Naive thymus-derived CD4-positive, alpha-beta T cell (primary cell): ENCODE measurements at regions not wholly inside any gene's neighbourhood (a gene's known extent, or its start where the extent isn't known, plus 50 kb on each side); places are given as distances from the start of the nearest gene placed in this dataset.

Experiments
- ATAC-seq: fragments of 150-1000 bp; cut with Tn5 transposase; 2 replicates; pipeline ENCODE4 v1.10.0; 2021; ENCODE audit warnings: mild to moderate bottlenecking, moderate library complexity
- CTCF ChIA-PET: fragments of 350-600 bp; sonication (Branson Sonifier 250); formaldehyde crosslinking; loops from one replicate; lab custom pipeline; 2021; ENCODE audit warnings: antibody characterized with exemption; lab: Charles Lee
- POLR2A ChIA-PET: fragments of 350-600 bp; sonication (Branson Sonifier 250); formaldehyde crosslinking; loops from one replicate; lab custom pipeline; 2021; ENCODE audit warnings: antibody characterized with exemption, inconsistent platforms; lab: Charles Lee
- DNase-seq, 9 donors: peaks; one replicate each; pipeline versions ENCODE4 v3.0.0 to v3.0.0-alpha.2; 2020 to 2022; ENCODE audit warnings: mixed read lengths in 1 of 9
- H3K27ac ChIP-seq: one replicate; pipeline ENCODE4 v1.7.0; 2013; ENCODE audit warnings: mild to moderate bottlenecking, low read depth, low read length, moderate library complexity
- H3K27me3 ChIP-seq, 2 donors: one replicate each; pipeline ENCODE4 v1.7.0; 2013; ENCODE audit warnings: low read length in 2 of 2, mild to moderate bottlenecking in 2 of 2, moderate library complexity in 2 of 2; ENCODE audit not compliant: control insufficient read depth in 2 of 2, insufficient read depth in 2 of 2
- H3K36me3 ChIP-seq, 3 experiments: 1 replicate in 2 of 3; 2 replicates in 1 of 3; pipeline ENCODE4 v1.7.0; 2013; ENCODE audit warnings: low read length in 3 of 3, mild to moderate bottlenecking in 3 of 3, moderate library complexity in 1 of 3; ENCODE audit not compliant: insufficient read depth in 3 of 3, control insufficient read depth in 2 of 3
- H3K4me1 ChIP-seq, 2 donors: one replicate each; pipeline ENCODE4 v1.7.0; 2013; ENCODE audit warnings: low read length in 2 of 2, mild to moderate bottlenecking in 2 of 2, moderate library complexity in 1 of 2; ENCODE audit not compliant: control insufficient read depth in 2 of 2, insufficient read depth in 2 of 2
- H3K4me3 ChIP-seq: 2 replicates; pipeline ENCODE4 v1.7.0; 2013; ENCODE audit warnings: mild to moderate bottlenecking, low read length
- H3K9me3 ChIP-seq, 3 experiments: 1 replicate in 2 of 3; 2 replicates in 1 of 3; pipeline ENCODE4 v1.7.0; 2013; ENCODE audit warnings: low read length in 3 of 3; ENCODE audit not compliant: control insufficient read depth in 2 of 3
- H3K27ac Mint-ChIP-seq, 9 donors: one replicate each; pipeline ENCODE4 v1.8.0; 2020 to 2022; ENCODE audit warnings: mixed read lengths in 9 of 9, mild to moderate bottlenecking in 8 of 9, moderate library complexity in 5 of 9, inconsistent platforms in 2 of 9
- H3K27me3 Mint-ChIP-seq, 5 donors: one replicate each; pipeline ENCODE4 v1.8.0; 2021 to 2022; ENCODE audit warnings: mixed read lengths in 5 of 5, mild to moderate bottlenecking in 1 of 5
- H3K36me3 Mint-ChIP-seq, 5 donors: one replicate each; pipeline ENCODE4 v1.8.0; 2020 to 2022; ENCODE audit warnings: mixed read lengths in 5 of 5, mild to moderate bottlenecking in 3 of 5, inconsistent platforms in 1 of 5
- H3K4me1 Mint-ChIP-seq, 7 donors: one replicate each; pipeline ENCODE4 v1.8.0; 2020 to 2022; ENCODE audit warnings: mixed read lengths in 7 of 7, mild to moderate bottlenecking in 3 of 7, inconsistent platforms in 1 of 7
- H3K4me3 Mint-ChIP-seq, 10 donors: one replicate each; pipeline ENCODE4 v1.8.0; 2020 to 2022; ENCODE audit warnings: mild to moderate bottlenecking in 10 of 10, mixed read lengths in 10 of 10, moderate library complexity in 6 of 10, inconsistent platforms in 2 of 10
- H3K9me3 Mint-ChIP-seq, 11 donors: one replicate each; pipeline ENCODE4 v1.8.0; 2020 to 2022; ENCODE audit warnings: mixed read lengths in 11 of 11, mild to moderate bottlenecking in 4 of 11, inconsistent platforms in 1 of 11, moderate library complexity in 1 of 11
- intact Hi-C, 2 donors: fragments of 100-400 bp; cut with micrococcal nuclease; formaldehyde crosslinking; loops; one replicate each; pipeline ENCODE4 v1.15.1; 2023

DNA sequence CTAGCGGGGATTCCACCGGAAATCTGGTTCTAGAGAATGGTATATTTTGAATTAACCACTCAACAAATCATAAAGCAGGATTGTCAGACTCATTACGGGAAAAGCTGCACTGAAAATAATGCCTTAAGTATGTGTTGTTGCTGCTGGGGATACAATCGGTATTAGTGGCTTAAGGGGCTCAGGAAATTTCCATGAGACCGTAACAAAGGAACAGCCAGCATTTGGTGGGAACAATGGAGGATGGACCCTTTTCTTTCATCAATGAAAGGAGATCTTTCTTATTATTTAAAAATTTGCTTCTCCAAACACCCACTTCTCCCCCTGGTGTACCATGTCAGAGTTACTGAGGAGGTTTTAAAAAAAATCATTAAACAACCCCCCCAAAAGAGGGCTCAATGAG lies 342.6 kb upstream of the ZFHX3 start:
- Mint-ChIP-seq H3K27ac (no peak overlapping the region), H3K27me3 (peaks cover 0 to 4% (median 0%) of the 10 kb centered on the region in 5 donors), H3K9me3 (peaks cover 0 to 5% (median 0%) of the 10 kb centered on the region in 11 donors), H3K36me3 (no peaks in the 10 kb centered on the region), H3K4me1 (no peaks in the 10 kb centered on the region), H3K4me3 (no peak overlapping the region)
- ChIA-PET POLR2A (no interaction called here), CTCF (no interaction called here)
- ATAC-seq (no peak), DNase-seq (no peak)
- intact Hi-C loops, result no loop called here
- no peaks in the 10 kb centered on the region for H3K27me3 ChIP-seq
- H3K27ac ChIP-seq, result no peak overlapping the region
- no peaks in the 10 kb centered on the region for H3K9me3 ChIP-seq
- H3K4me1 ChIP-seq, result no peaks in the 10 kb centered on the region
- H3K36me3 ChIP-seq, result no peaks in the 10 kb centered on the region
- H3K4me3 ChIP-seq, result no peak overlapping the region

DNA sequence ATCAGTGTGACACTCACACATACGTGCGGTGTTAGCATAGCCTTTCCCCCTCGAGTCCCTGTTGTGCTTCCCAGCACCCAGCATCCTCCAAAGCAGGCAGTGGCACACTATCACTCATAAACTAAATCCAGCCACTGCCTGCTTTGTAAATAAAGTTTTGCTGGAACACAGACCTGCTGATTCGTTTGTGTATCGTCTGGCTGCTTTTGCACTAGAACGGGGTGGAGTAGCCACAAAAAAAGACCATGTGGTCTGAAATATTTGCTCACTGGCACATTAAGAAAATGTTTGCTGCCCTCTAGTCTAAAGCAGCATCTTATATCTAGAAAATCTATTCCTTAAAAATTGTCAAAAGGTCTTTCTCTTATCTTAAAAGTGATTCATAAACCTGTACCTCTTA lies 341.2 kb upstream of the ZFHX3 start:
- no peaks in the 10 kb centered on the region for H3K9me3 ChIP-seq
- intact Hi-C loops, result no loop called here
- Mint-ChIP-seq H3K27ac (no peak overlapping the region), H3K36me3 (no peaks in the 10 kb centered on the region), H3K4me1 (no peaks in the 10 kb centered on the region), H3K4me3 (no peak overlapping the region), H3K9me3 (peaks cover 0 to 5% (median 0%) of the 10 kb centered on the region in 11 donors), H3K27me3 (peaks cover 0 to 9% (median 0%) of the 10 kb centered on the region in 5 donors)
- no peaks in the 10 kb centered on the region for H3K4me1 ChIP-seq
- DNase-seq (no peak), ATAC-seq (no peak)
- ChIA-PET POLR2A (no interaction called here), CTCF (no interaction called here)
- H3K27ac ChIP-seq, result no peak overlapping the region
- no peak overlapping the region for H3K4me3 ChIP-seq
- H3K36me3 ChIP-seq, result no peaks in the 10 kb centered on the region
- no peaks in the 10 kb centered on the region for H3K27me3 ChIP-seq

DNA sequence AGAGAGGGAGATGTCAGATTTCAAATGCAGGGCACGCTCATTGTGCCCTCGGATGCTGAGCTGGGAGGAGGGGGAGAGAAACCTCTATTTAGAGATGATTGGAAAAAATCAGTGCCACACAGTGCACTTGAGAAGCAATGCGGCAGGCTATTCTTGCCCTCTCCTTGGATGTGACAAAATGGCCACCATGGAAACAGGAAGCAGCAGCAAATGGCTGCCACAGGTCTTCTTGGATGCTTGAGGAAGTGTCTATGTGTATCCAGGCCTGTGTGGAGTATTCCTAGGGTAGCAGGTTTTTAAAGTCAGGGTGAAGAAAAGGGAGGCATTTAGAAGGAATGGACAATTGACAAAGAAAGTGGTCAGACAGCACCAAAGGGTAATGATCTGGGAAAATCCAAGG lies 340.1 kb upstream of the ZFHX3 start:
- no peaks in the 10 kb centered on the region for H3K27me3 ChIP-seq
- no peak for DNase-seq
- H3K4me1 ChIP-seq, result no peaks in the 10 kb centered on the region
- H3K4me3 ChIP-seq, result no peak overlapping the region
- H3K9me3 ChIP-seq, result no peaks in the 10 kb centered on the region
- no peak overlapping the region for H3K4me3 Mint-ChIP-seq
- H3K4me1 Mint-ChIP-seq, result no peaks in the 10 kb centered on the region
- H3K27ac ChIP-seq, result no peak overlapping the region
- ChIA-PET CTCF (no interaction called here), POLR2A (no interaction called here)
- no peak for ATAC-seq
- H3K27me3 Mint-ChIP-seq, result peaks cover 0 to 9% (median 0%) of the 10 kb centered on the region in 5 donors
- no peaks in the 10 kb centered on the region for H3K36me3 ChIP-seq
- H3K9me3 Mint-ChIP-seq, result peaks cover 0 to 5% (median 0%) of the 10 kb centered on the region in 11 donors
- intact Hi-C loops, result no loop called here
- H3K36me3 Mint-ChIP-seq, result no peaks in the 10 kb centered on the region
- H3K27ac Mint-ChIP-seq, result no peak overlapping the region

DNA sequence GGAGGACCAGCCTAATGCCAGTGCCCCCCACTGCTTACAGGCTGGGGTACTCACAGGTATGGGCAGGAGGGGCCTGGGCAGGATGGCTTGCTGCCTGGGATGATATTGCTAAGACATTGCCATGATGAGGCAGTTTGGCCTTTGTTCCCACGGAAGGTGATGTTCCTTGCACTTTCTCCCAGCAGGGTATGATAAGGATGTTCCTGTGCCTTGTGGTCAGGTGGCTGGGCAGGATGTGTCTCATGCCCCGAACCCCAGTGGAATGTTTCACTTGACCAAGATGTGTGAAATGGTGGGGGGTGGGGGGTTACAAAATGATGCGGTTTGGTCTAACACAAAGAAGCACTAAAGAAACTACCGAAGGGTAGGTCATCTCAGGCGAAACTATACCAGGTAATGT lies 337.8 kb upstream of the ZFHX3 start:
- ATAC-seq, result no peak
- POLR2A ChIA-PET, result no interaction called here
- H3K4me3 Mint-ChIP-seq, result no peak overlapping the region
- peaks cover 0 to 9% (median 0%) of the 10 kb centered on the region in 5 donors for H3K27me3 Mint-ChIP-seq
- H3K4me1 Mint-ChIP-seq, result no peaks in the 10 kb centered on the region
- no peak for DNase-seq
- peaks cover 0 to 5% (median 0%) of the 10 kb centered on the region in 11 donors for H3K9me3 Mint-ChIP-seq
- intact Hi-C loops, result no loop called here
- CTCF ChIA-PET, result no interaction called here
- H3K9me3 ChIP-seq, result no peaks in the 10 kb centered on the region
- H3K27ac Mint-ChIP-seq, result no peak overlapping the region
- no peaks in the 10 kb centered on the region for H3K4me1 ChIP-seq
- no peaks in the 10 kb centered on the region for H3K36me3 ChIP-seq
- H3K4me3 ChIP-seq, result no peak overlapping the region
- H3K36me3 Mint-ChIP-seq, result no peaks in the 10 kb centered on the region
- H3K27me3 ChIP-seq, result no peaks in the 10 kb centered on the region
- no peak overlapping the region for H3K27ac ChIP-seq

DNA sequence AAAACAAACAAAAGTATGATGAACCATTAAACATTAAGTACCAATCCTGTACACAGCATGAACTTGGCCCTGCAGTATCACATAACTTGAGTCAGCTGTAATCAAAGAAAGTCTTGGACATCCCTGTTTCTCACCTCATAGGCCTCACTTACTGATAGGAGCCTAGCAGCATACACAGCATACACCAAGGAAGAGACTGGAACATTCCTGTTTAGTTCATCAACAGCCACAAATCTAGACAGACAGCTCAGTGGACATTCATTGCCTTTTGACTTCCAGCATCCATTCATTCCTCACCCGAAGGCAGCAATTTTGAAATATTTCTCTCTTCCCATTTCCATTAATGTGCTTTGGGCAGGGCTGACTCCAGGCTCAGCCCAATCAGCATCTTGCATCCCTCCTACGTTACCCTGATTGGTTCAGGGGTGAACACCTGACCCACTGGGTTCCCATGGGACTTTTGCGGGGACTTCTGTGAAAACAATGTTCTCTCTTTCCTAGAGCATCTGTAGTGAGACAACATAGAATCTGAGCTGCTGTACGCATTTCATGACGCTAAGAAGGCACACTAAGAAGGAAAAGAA lies 336.7 kb upstream of the ZFHX3 start:
- no peaks in the 10 kb centered on the region for H3K27me3 ChIP-seq
- H3K4me3 ChIP-seq, result no peak overlapping the region
- no peaks in the 10 kb centered on the region for H3K4me1 ChIP-seq
- no peaks in the 10 kb centered on the region for H3K9me3 ChIP-seq
- ChIA-PET CTCF (no interaction called here), POLR2A (no interaction called here)
- DNase-seq (no peak), ATAC-seq (no peak)
- Mint-ChIP-seq H3K4me1 (no peaks in the 10 kb centered on the region), H3K9me3 (peaks cover 0 to 5% (median 0%) of the 10 kb centered on the region in 11 donors), H3K36me3 (no peaks in the 10 kb centered on the region), H3K4me3 (no peak overlapping the region), H3K27me3 (peaks cover 0 to 9% (median 0%) of the 10 kb centered on the region in 5 donors), H3K27ac (no peak overlapping the region)
- intact Hi-C loops, result no loop called here
- H3K27ac ChIP-seq, result no peak overlapping the region
- H3K36me3 ChIP-seq, result no peaks in the 10 kb centered on the region

DNA sequence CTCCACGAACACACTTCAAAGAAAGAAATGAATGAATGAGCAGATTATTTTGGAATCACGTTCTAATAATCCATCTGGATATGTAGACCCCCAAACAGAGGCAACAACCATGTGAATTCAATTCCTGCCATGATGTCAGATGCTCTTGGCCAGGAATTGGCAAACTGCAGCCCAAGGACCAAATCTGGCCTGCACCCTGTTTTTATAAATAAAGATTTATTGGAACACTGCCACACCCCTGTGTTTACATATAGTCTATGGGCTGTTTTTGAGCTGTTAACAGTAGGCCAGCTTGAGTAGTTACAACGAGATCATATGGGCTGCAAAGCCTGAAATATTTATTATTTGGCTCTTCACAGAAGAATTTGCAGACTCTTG lies 336.0 kb upstream of the ZFHX3 start:
- Mint-ChIP-seq H3K36me3 (no peaks in the 10 kb centered on the region), H3K27me3 (peaks cover 0 to 9% (median 0%) of the 10 kb centered on the region in 5 donors), H3K4me3 (no peak overlapping the region), H3K9me3 (peaks cover 0 to 5% (median 0%) of the 10 kb centered on the region in 11 donors), H3K4me1 (no peaks in the 10 kb centered on the region), H3K27ac (no peak overlapping the region)
- no peaks in the 10 kb centered on the region for H3K9me3 ChIP-seq
- no peak overlapping the region for H3K27ac ChIP-seq
- DNase-seq, result no peak
- no peak for ATAC-seq
- H3K4me1 ChIP-seq, result no peaks in the 10 kb centered on the region
- H3K4me3 ChIP-seq, result no peak overlapping the region
- no peaks in the 10 kb centered on the region for H3K27me3 ChIP-seq
- intact Hi-C loops, result no loop called here
- POLR2A ChIA-PET, result no interaction called here
- CTCF ChIA-PET, result no interaction called here
- H3K36me3 ChIP-seq, result no peaks in the 10 kb centered on the region

DNA sequence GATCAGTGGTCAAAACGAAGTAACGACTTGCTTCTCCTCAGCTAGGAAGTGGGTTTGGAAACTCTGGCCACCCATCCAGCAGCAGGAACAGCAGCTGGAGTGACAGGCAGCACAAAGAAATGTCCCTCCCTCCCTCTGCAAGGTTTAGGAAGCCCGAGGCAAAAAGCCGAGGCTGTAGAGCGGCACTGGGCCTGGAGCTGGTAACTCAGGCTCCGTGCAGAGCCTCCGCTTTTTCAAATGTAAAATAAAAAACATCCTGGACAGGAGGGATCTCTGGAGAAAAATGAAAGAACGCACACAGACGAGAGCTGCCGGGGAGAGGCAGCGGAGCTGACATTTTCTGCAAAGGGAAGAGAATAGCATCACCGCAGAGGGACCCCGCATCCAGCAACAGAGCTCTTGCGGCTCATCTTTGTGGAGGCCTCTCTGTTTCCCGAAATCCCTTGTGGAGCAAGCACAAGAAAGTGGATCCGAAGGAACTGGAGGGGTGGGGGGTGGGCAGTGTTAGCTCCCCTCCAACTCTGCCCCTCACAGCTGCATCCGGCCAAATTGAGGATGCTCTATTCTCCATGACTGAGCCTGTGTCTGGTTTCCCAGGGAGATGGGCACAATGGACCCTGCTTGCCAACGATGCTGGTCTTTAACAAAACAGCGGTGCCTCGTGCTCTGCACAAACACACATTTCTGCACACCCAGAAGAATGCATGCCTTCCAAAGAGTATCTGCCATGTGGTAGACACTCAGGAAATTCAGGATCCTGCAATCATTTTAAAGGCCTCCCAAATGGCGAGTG lies 335.5 kb upstream of the ZFHX3 start:
- peaks cover 0 to 5% (median 2%) of the 10 kb centered on the region in 11 donors for H3K9me3 Mint-ChIP-seq
- no peaks in the 10 kb centered on the region for H3K27me3 ChIP-seq
- no peaks in the 10 kb centered on the region for H3K4me1 Mint-ChIP-seq
- no peak overlapping the region for H3K4me3 ChIP-seq
- ChIA-PET POLR2A (no interaction called here), CTCF (no interaction called here)
- H3K27me3 Mint-ChIP-seq, result peaks cover 0 to 9% (median 4%) of the 10 kb centered on the region in 5 donors
- DNase-seq, result no peak
- ATAC-seq, result no peak
- no peaks in the 10 kb centered on the region for H3K36me3 Mint-ChIP-seq
- H3K9me3 ChIP-seq, result no peaks in the 10 kb centered on the region
- H3K27ac Mint-ChIP-seq, result no peak overlapping the region
- no peak overlapping the region for H3K4me3 Mint-ChIP-seq
- no peaks in the 10 kb centered on the region for H3K36me3 ChIP-seq
- no peaks in the 10 kb centered on the region for H3K4me1 ChIP-seq
- intact Hi-C loops, result no loop called here
- no peak overlapping the region for H3K27ac ChIP-seq
